SU-DHL-6 (cell line): ENCODE measurements at regions not wholly inside any gene's neighbourhood (a gene's known extent, or its start where the extent isn't known, plus 50 kb on each side); places are given as distances from the start of the nearest gene placed in this dataset.

Source experiments
- EZH2phosphoT487 ChIP-seq: fragments of 200-600 bp; sonication (generic), shearing (Covaris generic); conservative IDR thresholded peaks from 2 replicates; pipeline ENCODE4 v1.6.1; 2018; ENCODE audit warnings: mild to moderate bottlenecking, antibody characterized with exemption, low read length, moderate library complexity, mixed read lengths
- TF ChIP-seq, protein P1 (sequence below): fragments of 200-600 bp; sonication (generic); IDR thresholded peaks from one replicate; pipeline ENCODE4 v1.5.1; 2017; ENCODE audit warnings: antibody characterized with exemption, mild to moderate bottlenecking, low read length, moderate library complexity; ENCODE audit not compliant: insufficient read depth, poor library complexity, severe bottlenecking

DNA sequence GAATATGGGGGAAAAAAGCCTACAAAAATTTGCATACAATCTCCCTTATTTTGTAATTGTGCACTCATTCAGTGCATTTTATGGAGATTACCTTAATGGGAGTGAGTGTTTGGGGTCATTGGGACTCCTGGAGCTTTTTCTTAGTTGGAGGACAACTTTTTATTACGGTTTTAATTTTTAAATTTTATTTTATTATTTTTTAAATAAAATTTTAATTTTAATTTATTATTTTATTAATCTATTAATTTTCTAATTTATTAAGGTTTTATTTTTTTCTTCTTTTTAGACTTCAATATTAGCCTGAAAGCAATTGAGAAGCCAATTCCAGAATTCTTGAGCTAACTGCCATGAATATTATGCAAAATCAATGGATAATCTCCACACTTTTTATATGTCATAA is 355.0 kb downstream of the SOCS6 start:
- TF ChIP-seq, protein P1, sequence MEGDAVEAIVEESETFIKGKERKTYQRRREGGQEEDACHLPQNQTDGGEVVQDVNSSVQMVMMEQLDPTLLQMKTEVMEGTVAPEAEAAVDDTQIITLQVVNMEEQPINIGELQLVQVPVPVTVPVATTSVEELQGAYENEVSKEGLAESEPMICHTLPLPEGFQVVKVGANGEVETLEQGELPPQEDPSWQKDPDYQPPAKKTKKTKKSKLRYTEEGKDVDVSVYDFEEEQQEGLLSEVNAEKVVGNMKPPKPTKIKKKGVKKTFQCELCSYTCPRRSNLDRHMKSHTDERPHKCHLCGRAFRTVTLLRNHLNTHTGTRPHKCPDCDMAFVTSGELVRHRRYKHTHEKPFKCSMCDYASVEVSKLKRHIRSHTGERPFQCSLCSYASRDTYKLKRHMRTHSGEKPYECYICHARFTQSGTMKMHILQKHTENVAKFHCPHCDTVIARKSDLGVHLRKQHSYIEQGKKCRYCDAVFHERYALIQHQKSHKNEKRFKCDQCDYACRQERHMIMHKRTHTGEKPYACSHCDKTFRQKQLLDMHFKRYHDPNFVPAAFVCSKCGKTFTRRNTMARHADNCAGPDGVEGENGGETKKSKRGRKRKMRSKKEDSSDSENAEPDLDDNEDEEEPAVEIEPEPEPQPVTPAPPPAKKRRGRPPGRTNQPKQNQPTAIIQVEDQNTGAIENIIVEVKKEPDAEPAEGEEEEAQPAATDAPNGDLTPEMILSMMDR: no peak
- no peak for TF ChIP-seq EZH2phosphoT487
